Natural killer cell treated with Interleukin-12 subunit alpha and Interleukin-12 subunit beta and Interleukin-15 and Interleukin-18, amount 100 ng/mL, for 72 hours (primary cell): ENCODE measurements at regions not wholly inside any gene's neighbourhood (a gene's known extent, or its start where the extent isn't known, plus 50 kb on each side); places are given as distances from the start of the nearest gene placed in this dataset.

ENCODE experiments used
- ATAC-seq, 2 donors: fragments of 150-1000 bp; cut with Tn5 transposase in 1 of 2; sonication (Bioruptor Pico), chemical (Tn5 transposase) in 1 of 2; 2 replicates each; pipeline ENCODE4 v1.10.0; 2021
- DNase-seq: peaks from one replicate; pipeline ENCODE4 v3.0.0; 2022; ENCODE audit warnings: low spot score
- H3K27ac Mint-ChIP-seq, 2 donors: 1 replicate in 1 of 2; 2 replicates in 1 of 2; pipeline ENCODE4 v1.8.0; 2022; ENCODE audit warnings: mixed read lengths in 2 of 2, mild to moderate bottlenecking in 1 of 2, moderate library complexity in 1 of 2
- H3K27me3 Mint-ChIP-seq, 2 donors: 1 replicate in 1 of 2; 2 replicates in 1 of 2; pipeline ENCODE4 v1.8.0; 2022; ENCODE audit warnings: mixed read lengths in 2 of 2
- H3K36me3 Mint-ChIP-seq: one replicate; pipeline ENCODE4 v1.8.0; 2022; ENCODE audit warnings: mixed read lengths
- H3K4me1 Mint-ChIP-seq, 2 donors: 1 replicate in 1 of 2; 2 replicates in 1 of 2; pipeline ENCODE4 v1.8.0; 2022; ENCODE audit warnings: low read depth in 2 of 2, mixed read lengths in 2 of 2, mild to moderate bottlenecking in 1 of 2
- H3K4me3 Mint-ChIP-seq: one replicate; pipeline ENCODE4 v1.8.0; 2022; ENCODE audit warnings: mixed read lengths
- H3K9me3 Mint-ChIP-seq: 2 replicates; pipeline ENCODE4 v1.8.0; 2022; ENCODE audit warnings: mixed read lengths

- Mint-ChIP-seq H3K4me1 (peaks cover 4 to 12% of the 10 kb centered on the region in 2 donors), H3K9me3 (no peaks in the 10 kb centered on the region), H3K27me3 (peaks cover 0 to 2% of the 10 kb centered on the region in 2 donors), H3K27ac (no peak overlapping the region), H3K4me3 (no peak overlapping the region), H3K36me3 (no peaks in the 10 kb centered on the region)
- DNase-seq (no peak), ATAC-seq (no peak)
Measured at GRCh38 chr3:28117598-28117997, 123.8 kb upstream of the CMC1 start.

GRCh38 chr3:28118087-28118486 is 123.3 kb upstream of the CMC1 start:
- Mint-ChIP-seq H3K9me3 (no peaks in the 10 kb centered on the region), H3K27me3 (peaks cover 0 to 2% of the 10 kb centered on the region in 2 donors), H3K36me3 (no peaks in the 10 kb centered on the region), H3K4me3 (no peak overlapping the region), H3K4me1 (peaks cover 4 to 12% of the 10 kb centered on the region in 2 donors), H3K27ac (no peak overlapping the region)
- DNase-seq (no peak), ATAC-seq (no peak)

GRCh38 chr3:28122227-28122626 is 119.2 kb upstream of the CMC1 start:
- DNase-seq (no peak), ATAC-seq (no peak)
- Mint-ChIP-seq H3K36me3 (no peaks in the 10 kb centered on the region), H3K27ac (no peak overlapping the region), H3K4me3 (no peak overlapping the region), H3K9me3 (no peaks in the 10 kb centered on the region), H3K4me1 (peaks cover 0 to 13% of the 10 kb centered on the region in 2 donors), H3K27me3 (peaks cover 0 to 2% of the 10 kb centered on the region in 2 donors)

- Mint-ChIP-seq H3K27ac (peak overlapping the region in 1 of 2 donors; percentile 4), H3K9me3 (no peaks in the 10 kb centered on the region), H3K36me3 (no peaks in the 10 kb centered on the region), H3K27me3 (peaks cover 0 to 2% of the 10 kb centered on the region in 2 donors), H3K4me3 (no peak overlapping the region), H3K4me1 (peaks cover 0 to 17% of the 10 kb centered on the region in 2 donors)
- ATAC-seq, result no peak
- DNase-seq, result no peak
Measured at GRCh38 chr3:28124882-28125281, 116.5 kb upstream of the CMC1 start.

- ATAC-seq (no peak), DNase-seq (no peak)
- Mint-ChIP-seq H3K4me3 (no peak overlapping the region), H3K27me3 (no peaks in the 10 kb centered on the region), H3K9me3 (no peaks in the 10 kb centered on the region), H3K27ac (peak overlapping the region in 1 of 2 donors; percentile 4), H3K4me1 (peaks cover 0 to 17% of the 10 kb centered on the region in 2 donors), H3K36me3 (no peaks in the 10 kb centered on the region)
Measured at GRCh38 chr3:28125342-28125741, 116.1 kb upstream of the CMC1 start.

- H3K36me3 Mint-ChIP-seq, result no peaks in the 10 kb centered on the region
- H3K4me3 Mint-ChIP-seq, result no peak overlapping the region
- no peak overlapping the region for H3K27ac Mint-ChIP-seq
- peaks cover 0 to 4% of the 10 kb centered on the region in 2 donors for H3K4me1 Mint-ChIP-seq
- ATAC-seq (no peak), DNase-seq (no peak)
- H3K27me3 Mint-ChIP-seq, result no peaks in the 10 kb centered on the region
- H3K9me3 Mint-ChIP-seq, result no peaks in the 10 kb centered on the region
Measured at GRCh38 chr3:28130836-28131235, 110.6 kb upstream of the CMC1 start.

DNA sequence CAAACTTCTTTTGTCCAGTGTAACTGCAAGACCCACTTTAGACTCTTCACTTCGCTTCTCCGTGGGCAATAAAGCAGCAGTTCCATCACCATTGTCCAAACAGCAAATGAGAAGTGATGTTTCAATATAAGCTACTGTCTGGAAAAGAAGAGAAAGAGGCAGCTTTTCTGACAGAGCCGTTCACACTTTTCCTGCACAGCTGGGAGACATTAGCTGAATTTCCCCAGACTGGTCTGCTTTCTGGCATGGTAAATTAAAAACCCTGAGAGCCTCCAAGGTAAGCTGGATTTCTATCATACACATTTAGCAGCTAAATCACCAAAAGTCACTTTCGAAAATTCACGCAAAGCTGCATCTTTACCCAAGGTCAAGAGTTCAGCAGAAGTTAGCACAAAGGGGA is 108.5 kb upstream of the CMC1 start:
- Mint-ChIP-seq H3K27me3 (no peaks in the 10 kb centered on the region), H3K27ac (no peak overlapping the region), H3K4me1 (peaks cover 0 to 4% of the 10 kb centered on the region in 2 donors), H3K36me3 (no peaks in the 10 kb centered on the region), H3K9me3 (no peaks in the 10 kb centered on the region), H3K4me3 (no peak overlapping the region)
- no peak for DNase-seq
- no peak for ATAC-seq

- H3K27ac Mint-ChIP-seq, result no peak overlapping the region
Measured at GRCh38 chr3:28134198-28134597, 107.2 kb upstream of the CMC1 start.

GRCh38 chr3:28134792-28135375 is 106.5 kb upstream of the CMC1 start:
- H3K36me3 Mint-ChIP-seq, result no peaks in the 10 kb centered on the region
- no peak overlapping the region for H3K27ac Mint-ChIP-seq
- DNase-seq, result no peak
- no peak overlapping the region for H3K4me3 Mint-ChIP-seq
- H3K4me1 Mint-ChIP-seq, result no peaks in the 10 kb centered on the region
- ATAC-seq, result no peak
- no peaks in the 10 kb centered on the region for H3K27me3 Mint-ChIP-seq
- H3K9me3 Mint-ChIP-seq, result no peaks in the 10 kb centered on the region

More at GRCh38 chr3:28134198-28134597, 107.2 kb upstream of the CMC1 start:
- H3K4me3 Mint-ChIP-seq, result no peak overlapping the region
- no peak for DNase-seq
- H3K9me3 Mint-ChIP-seq, result no peaks in the 10 kb centered on the region
- no peaks in the 10 kb centered on the region for H3K4me1 Mint-ChIP-seq
- ATAC-seq, result no peak
- no peaks in the 10 kb centered on the region for H3K27me3 Mint-ChIP-seq
- no peaks in the 10 kb centered on the region for H3K36me3 Mint-ChIP-seq

- Mint-ChIP-seq H3K27ac (no peak overlapping the region), H3K9me3 (no peaks in the 10 kb centered on the region), H3K36me3 (no peaks in the 10 kb centered on the region), H3K4me1 (no peaks in the 10 kb centered on the region), H3K27me3 (peaks cover 0 to 3% of the 10 kb centered on the region in 2 donors), H3K4me3 (no peak overlapping the region)
- ATAC-seq, result no peak
- no peak for DNase-seq
Measured at GRCh38 chr3:28136607-28137216, 104.7 kb upstream of the CMC1 start.

DNA sequence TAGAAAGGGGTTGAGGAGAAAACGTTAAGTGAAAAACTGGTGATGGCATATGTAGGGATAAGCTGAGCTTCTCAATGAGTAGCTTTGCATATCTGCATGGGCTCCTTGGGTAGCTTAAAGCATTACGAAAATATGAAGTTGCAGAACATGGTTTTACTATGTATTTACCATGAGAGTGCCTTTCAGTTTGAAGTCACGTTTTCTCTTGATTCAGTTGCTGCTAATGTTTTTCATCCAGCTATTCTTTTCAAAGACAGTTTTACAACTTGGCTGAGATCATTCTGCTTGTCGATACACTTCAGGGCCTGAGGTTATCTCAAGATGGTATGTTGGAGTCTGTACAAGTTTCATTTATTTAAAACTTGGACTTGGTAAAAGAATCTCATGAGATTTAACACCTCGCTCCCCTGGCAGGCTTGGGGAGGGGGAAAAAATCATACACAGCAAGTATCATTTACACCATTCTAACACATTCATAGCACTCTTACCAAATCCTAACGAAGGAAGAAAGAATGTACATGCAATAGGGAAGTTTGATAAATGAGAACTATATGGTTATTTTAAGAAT is 103.3 kb upstream of the CMC1 start:
- H3K4me3 Mint-ChIP-seq, result no peak overlapping the region
- no peak for ATAC-seq
- H3K4me1 Mint-ChIP-seq, result no peaks in the 10 kb centered on the region
- peaks cover 0 to 3% of the 10 kb centered on the region in 2 donors for H3K27me3 Mint-ChIP-seq
- no peaks in the 10 kb centered on the region for H3K36me3 Mint-ChIP-seq
- no peaks in the 10 kb centered on the region for H3K9me3 Mint-ChIP-seq
- DNase-seq, result no peak
- no peak overlapping the region for H3K27ac Mint-ChIP-seq

DNA sequence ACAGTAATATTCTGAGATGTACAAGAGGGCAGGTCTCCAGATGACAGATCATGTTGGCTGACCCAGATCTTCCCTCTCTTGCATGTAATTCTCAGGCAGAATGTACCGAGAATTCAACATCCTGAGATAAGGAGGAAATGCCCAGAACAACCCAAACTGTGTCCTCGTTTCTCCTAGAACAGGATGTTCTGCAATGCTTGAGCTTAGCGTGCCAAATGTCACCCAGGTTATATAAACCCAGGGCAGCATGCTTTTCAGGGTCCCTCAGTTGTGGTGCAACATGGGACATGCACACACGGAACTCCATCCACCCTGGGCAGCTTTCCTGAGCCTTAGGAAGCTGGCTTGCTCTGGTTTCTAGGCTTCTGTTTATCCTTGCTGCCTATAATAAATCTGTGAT is 102.1 kb upstream of the CMC1 start:
- no peaks in the 10 kb centered on the region for H3K9me3 Mint-ChIP-seq
- no peak for DNase-seq
- peaks cover 0 to 3% of the 10 kb centered on the region in 2 donors for H3K27me3 Mint-ChIP-seq
- no peaks in the 10 kb centered on the region for H3K36me3 Mint-ChIP-seq
- ATAC-seq, result no peak
- no peaks in the 10 kb centered on the region for H3K4me1 Mint-ChIP-seq
- no peak overlapping the region for H3K27ac Mint-ChIP-seq
- no peak overlapping the region for H3K4me3 Mint-ChIP-seq

GRCh38 chr3:28139967-28140634 is 101.3 kb upstream of the CMC1 start:
- Mint-ChIP-seq H3K27me3 (peaks cover 0 to 3% of the 10 kb centered on the region in 2 donors), H3K9me3 (no peaks in the 10 kb centered on the region), H3K4me3 (no peak overlapping the region), H3K36me3 (no peaks in the 10 kb centered on the region), H3K27ac (no peak overlapping the region), H3K4me1 (no peaks in the 10 kb centered on the region)
- ATAC-seq (no peak), DNase-seq (no peak)

GRCh38 chr3:28140664-28141063 is 100.8 kb upstream of the CMC1 start:
- Mint-ChIP-seq H3K27me3 (peaks cover 0 to 3% of the 10 kb centered on the region in 2 donors), H3K4me1 (no peaks in the 10 kb centered on the region), H3K36me3 (no peaks in the 10 kb centered on the region), H3K27ac (no peak overlapping the region), H3K9me3 (no peaks in the 10 kb centered on the region), H3K4me3 (no peak overlapping the region)
- DNase-seq (no peak), ATAC-seq (no peak)
